ENCODE measurements at regions not wholly inside any gene's neighbourhood (a gene's known extent, or its start where the extent isn't known, plus 50 kb on each side); places are given as distances from the start of the nearest gene placed in this dataset.

DNA sequence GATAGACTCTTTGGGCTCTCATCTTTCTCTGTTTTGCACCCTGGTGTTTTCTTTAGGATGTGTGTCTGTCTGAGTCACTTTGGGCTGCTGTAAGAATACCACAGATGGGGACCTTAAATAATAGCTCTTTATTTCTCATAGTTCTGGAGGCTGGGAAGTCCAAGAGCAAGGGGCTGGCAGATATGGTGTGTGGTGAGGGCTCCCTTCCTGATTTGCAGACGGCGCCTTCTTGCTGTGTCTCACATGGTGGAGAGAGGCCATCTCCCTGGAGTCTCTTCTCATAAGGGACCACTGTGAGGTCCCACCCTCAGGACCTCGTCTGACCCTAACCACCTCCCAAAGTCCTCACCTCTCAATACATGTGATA, 93.7 kb upstream of the ADRA2C start:
- TF ChIP-seq, protein P1, sequence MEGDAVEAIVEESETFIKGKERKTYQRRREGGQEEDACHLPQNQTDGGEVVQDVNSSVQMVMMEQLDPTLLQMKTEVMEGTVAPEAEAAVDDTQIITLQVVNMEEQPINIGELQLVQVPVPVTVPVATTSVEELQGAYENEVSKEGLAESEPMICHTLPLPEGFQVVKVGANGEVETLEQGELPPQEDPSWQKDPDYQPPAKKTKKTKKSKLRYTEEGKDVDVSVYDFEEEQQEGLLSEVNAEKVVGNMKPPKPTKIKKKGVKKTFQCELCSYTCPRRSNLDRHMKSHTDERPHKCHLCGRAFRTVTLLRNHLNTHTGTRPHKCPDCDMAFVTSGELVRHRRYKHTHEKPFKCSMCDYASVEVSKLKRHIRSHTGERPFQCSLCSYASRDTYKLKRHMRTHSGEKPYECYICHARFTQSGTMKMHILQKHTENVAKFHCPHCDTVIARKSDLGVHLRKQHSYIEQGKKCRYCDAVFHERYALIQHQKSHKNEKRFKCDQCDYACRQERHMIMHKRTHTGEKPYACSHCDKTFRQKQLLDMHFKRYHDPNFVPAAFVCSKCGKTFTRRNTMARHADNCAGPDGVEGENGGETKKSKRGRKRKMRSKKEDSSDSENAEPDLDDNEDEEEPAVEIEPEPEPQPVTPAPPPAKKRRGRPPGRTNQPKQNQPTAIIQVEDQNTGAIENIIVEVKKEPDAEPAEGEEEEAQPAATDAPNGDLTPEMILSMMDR (IDR thresholded peaks at IDR 0.05) = no peak
- TF ChIP-seq POLR2A (IDR thresholded peaks at IDR 0.05) = no peak

Measured in ovary (tissue), 3 donors.